CD4-positive, CD25-positive, alpha-beta regulatory T cell (primary cell): ENCODE measurements at regions not wholly inside any gene's neighbourhood (a gene's known extent, or its start where the extent isn't known, plus 50 kb on each side); places are given as distances from the start of the nearest gene placed in this dataset.
A peak's percentile ranks its signal among the peaks of the same experiment; 100 is the strongest.
"Not testable (repeated sequence)": the region's sequence is repeated elsewhere in the genome, so short reads cannot be mapped to it uniquely, and the experiment has no call there.

ENCODE experiments used
- ATAC-seq, 2 donors: fragments of 150-1000 bp; cut with Tn5 transposase; one replicate each; pipeline ENCODE4 v1.10.0; 2021; ENCODE audit warnings: low read depth in 2 of 2, moderate number of reproducible peaks in 2 of 2, moderate library complexity in 1 of 2
- DNase-seq, 3 donors: peaks; one replicate each; pipeline versions ENCODE4 v3.0.0 to v3.0.0-alpha.2; 2012 to 2022; ENCODE audit warnings: mixed read lengths in 1 of 3
- H3K27ac ChIP-seq: one replicate; pipeline ENCODE4 v1.7.0; 2013; ENCODE audit warnings: mild to moderate bottlenecking, low read length; ENCODE audit not compliant: insufficient read depth, poor library complexity, severe bottlenecking
- H3K27me3 ChIP-seq: one replicate; pipeline ENCODE4 v1.7.0; 2013; ENCODE audit warnings: low read length; ENCODE audit not compliant: control insufficient read depth, insufficient read depth
- H3K36me3 ChIP-seq: one replicate; pipeline ENCODE4 v1.7.0; 2013; ENCODE audit warnings: mild to moderate bottlenecking, low read length, moderate library complexity; ENCODE audit not compliant: control insufficient read depth, insufficient read depth
- H3K4me1 ChIP-seq: 2 replicates; pipeline ENCODE4 v1.7.0; 2013; ENCODE audit warnings: mild to moderate bottlenecking, low read length; ENCODE audit not compliant: insufficient read depth, control insufficient read depth, poor library complexity, severe bottlenecking
- H3K4me3 ChIP-seq: one replicate; pipeline ENCODE4 v1.7.0; 2013; ENCODE audit warnings: low read depth, mild to moderate bottlenecking, low read length, moderate library complexity
- H3K9me3 ChIP-seq, 2 experiments: 1 replicate in 1 of 2; 2 replicates in 1 of 2; pipeline ENCODE4 v1.7.0; 2013; ENCODE audit warnings: low read length in 2 of 2, mild to moderate bottlenecking in 1 of 2, moderate library complexity in 1 of 2; ENCODE audit not compliant: control insufficient read depth in 2 of 2
- H3K27ac Mint-ChIP-seq, 3 donors: one replicate each; pipeline ENCODE4 v1.8.0; 2020 to 2022; ENCODE audit warnings: mild to moderate bottlenecking in 3 of 3, mixed read lengths in 3 of 3, moderate library complexity in 2 of 3
- H3K27me3 Mint-ChIP-seq: one replicate; pipeline ENCODE4 v1.8.0; 2022; ENCODE audit warnings: mild to moderate bottlenecking, mixed read lengths
- H3K36me3 Mint-ChIP-seq: one replicate; pipeline ENCODE4 v1.8.0; 2020; ENCODE audit warnings: mixed read lengths
- H3K4me1 Mint-ChIP-seq, 4 donors: one replicate each; pipeline ENCODE4 v1.8.0; 2020 to 2022; ENCODE audit warnings: mixed read lengths in 4 of 4, mild to moderate bottlenecking in 1 of 4
- H3K4me3 Mint-ChIP-seq, 4 donors: one replicate each; pipeline ENCODE4 v1.8.0; 2020 to 2022; ENCODE audit warnings: mild to moderate bottlenecking in 4 of 4, mixed read lengths in 4 of 4, moderate library complexity in 3 of 4
- H3K9me3 Mint-ChIP-seq, 7 donors: one replicate each; pipeline ENCODE4 v1.8.0; 2020 to 2022; ENCODE audit warnings: mixed read lengths in 7 of 7, mild to moderate bottlenecking in 3 of 7, moderate library complexity in 2 of 7

- H3K4me3 Mint-ChIP-seq: no peak overlapping the region
- DNase-seq (no peak), ATAC-seq (no peak)
- H3K9me3 Mint-ChIP-seq: peaks cover 0 to 3% (median 0%) of the 10 kb centered on the region in 7 donors
- H3K27ac Mint-ChIP-seq: no peak overlapping the region
- no peaks in the 10 kb centered on the region for H3K27me3 ChIP-seq
- H3K36me3 Mint-ChIP-seq: no peaks in the 10 kb centered on the region
- H3K36me3 ChIP-seq: no peaks in the 10 kb centered on the region
- peaks cover 0 to 1% (median 0%) of the 10 kb centered on the region in 4 donors for H3K4me1 Mint-ChIP-seq
- no peaks in the 10 kb centered on the region for H3K4me1 ChIP-seq
- H3K27ac ChIP-seq: no peak overlapping the region
- H3K9me3 ChIP-seq: no peaks in the 10 kb centered on the region
- no peaks in the 10 kb centered on the region for H3K27me3 Mint-ChIP-seq
- H3K4me3 ChIP-seq: no peak overlapping the region
These were observed 97.4 kb downstream of the EMB start for GRCh38 chr5:50343715-50344114.

DNA sequence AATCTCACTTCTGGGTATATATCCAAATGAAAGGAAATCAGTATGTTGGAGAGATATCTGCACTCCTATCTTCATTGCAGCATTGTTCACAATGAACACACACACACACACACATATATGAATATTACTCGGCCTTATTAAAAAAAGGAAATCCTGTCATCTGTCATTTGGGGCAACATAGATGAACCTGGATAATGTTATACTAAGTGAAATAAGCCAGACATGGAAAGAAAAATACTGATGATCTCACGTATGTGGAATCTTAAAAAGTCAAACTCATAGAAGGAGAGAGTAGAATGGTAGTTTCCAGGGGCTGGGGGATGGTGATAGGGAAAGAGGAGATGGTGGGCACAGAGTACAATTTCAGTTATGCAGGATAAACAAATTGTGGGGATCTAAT, 100.3 kb downstream of the EMB start:
- no peaks in the 10 kb centered on the region for H3K4me1 ChIP-seq
- H3K27ac ChIP-seq: no peak overlapping the region
- H3K27me3 ChIP-seq: no peaks in the 10 kb centered on the region
- no peak overlapping the region for H3K4me3 Mint-ChIP-seq
- no peak overlapping the region for H3K27ac Mint-ChIP-seq
- DNase-seq: no peak
- H3K4me3 ChIP-seq: no peak overlapping the region
- no peaks in the 10 kb centered on the region for H3K9me3 ChIP-seq
- H3K9me3 Mint-ChIP-seq: no peaks in the 10 kb centered on the region
- ATAC-seq: no peak
- H3K4me1 Mint-ChIP-seq: peaks cover 0 to 1% (median 0%) of the 10 kb centered on the region in 4 donors
- H3K27me3 Mint-ChIP-seq: no peaks in the 10 kb centered on the region
- H3K36me3 Mint-ChIP-seq: no peaks in the 10 kb centered on the region
- H3K36me3 ChIP-seq: no peaks in the 10 kb centered on the region

DNA sequence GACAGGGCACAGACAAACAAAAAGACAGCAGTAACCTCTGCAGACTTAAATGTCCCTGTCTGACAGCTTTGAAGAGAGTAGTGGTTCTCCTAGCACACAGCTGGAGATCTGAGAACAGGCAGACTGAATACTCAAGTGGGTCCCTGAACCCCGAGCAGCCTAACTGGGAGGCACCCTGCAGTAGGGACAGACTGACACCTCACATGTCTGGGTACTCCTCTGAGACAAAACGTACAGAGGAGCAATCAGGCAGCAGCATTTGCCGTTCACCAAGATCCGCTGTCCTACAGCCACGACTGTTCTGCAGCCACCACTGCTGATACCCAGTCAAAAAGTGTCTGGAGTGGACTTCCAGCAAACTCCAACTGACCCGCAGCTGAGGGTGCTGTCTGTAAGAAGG, 110.5 kb downstream of the EMB start:
- H3K27ac Mint-ChIP-seq, H3K9me3 ChIP-seq, H3K9me3 Mint-ChIP-seq, H3K27me3 ChIP-seq, DNase-seq, H3K27me3 Mint-ChIP-seq, H3K4me3 Mint-ChIP-seq, H3K27ac ChIP-seq, H3K4me1 ChIP-seq, H3K36me3 Mint-ChIP-seq, H3K4me3 ChIP-seq, ATAC-seq, H3K36me3 ChIP-seq: not testable (repeated sequence)
- H3K4me1 Mint-ChIP-seq: peaks cover 7 to 18% (median 13%) of the 10 kb centered on the region in 4 donors

DNA sequence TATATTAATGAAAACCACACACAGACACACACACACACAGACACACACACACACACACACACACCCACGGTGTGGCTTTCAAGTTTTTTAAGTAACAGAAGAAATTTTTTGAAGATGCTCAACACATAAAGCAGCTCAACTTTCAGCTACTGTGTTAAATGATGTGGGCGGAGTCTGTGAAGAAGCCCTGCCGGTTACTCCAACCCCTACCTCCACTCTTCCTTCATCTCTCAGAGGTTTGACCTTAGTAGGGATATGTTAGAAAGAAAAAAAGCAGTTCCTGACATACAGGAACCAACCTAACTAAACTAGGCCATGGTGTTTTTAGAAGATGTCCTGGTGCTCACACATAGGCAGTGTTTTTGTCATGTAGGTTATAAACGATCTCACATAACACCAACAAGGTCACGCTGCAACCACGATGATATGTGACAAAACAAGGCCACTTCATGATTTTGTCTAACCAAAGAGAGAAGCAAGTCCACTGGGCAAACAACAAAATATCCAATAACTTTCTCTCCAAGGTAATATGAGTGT, 112.8 kb downstream of the EMB start:
- no peaks in the 10 kb centered on the region for H3K36me3 ChIP-seq
- Mint-ChIP-seq H3K27me3 (no peaks in the 10 kb centered on the region), H3K4me1 (peaks cover 7 to 18% (median 13%) of the 10 kb centered on the region in 4 donors), H3K36me3 (peaks cover 7% of the 10 kb centered on the region), H3K27ac (peak overlapping the region in 2 of 3 donors; percentile 1 to 21), H3K9me3 (peaks cover 0 to 8% (median 2%) of the 10 kb centered on the region in 7 donors), H3K4me3 (peak overlapping the region in 2 of 4 donors; percentile 11 to 39)
- DNase-seq (peak in 1 of 3 donors; percentile 4), ATAC-seq (no peak)
- peak overlapping the region; percentile 9 for H3K4me3 ChIP-seq
- H3K4me1 ChIP-seq: peaks cover 8% of the 10 kb centered on the region
- H3K27me3 ChIP-seq: no peaks in the 10 kb centered on the region
- no peaks in the 10 kb centered on the region for H3K9me3 ChIP-seq
- H3K27ac ChIP-seq: no peak overlapping the region

DNA sequence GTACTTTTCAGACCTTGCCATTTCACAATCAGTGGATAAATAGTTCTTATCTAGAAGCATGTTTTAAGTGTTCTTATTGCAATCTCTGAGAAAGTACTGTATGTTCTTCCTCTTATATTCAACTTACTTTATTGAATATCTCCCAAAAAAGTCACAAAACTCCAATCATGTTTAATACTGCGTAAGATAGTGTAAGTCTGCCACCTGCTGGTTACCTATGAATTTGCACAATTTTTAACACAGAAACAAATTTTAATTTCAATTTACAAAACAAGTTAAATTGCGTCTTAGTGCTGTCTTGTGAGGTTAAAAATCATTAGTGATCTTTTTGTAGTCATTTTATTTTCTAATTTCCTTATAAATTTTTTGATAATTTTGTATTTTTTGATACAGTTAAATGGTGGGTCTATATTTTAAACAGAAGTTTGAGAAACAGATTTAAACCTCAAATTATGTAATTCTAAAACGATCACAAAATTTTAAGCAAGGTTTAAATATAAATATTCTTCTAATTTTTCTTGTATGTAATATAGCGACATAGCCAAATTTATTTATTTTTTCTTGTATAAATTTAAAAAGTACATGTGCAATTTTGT, 115.8 kb downstream of the EMB start:
- Mint-ChIP-seq H3K36me3 (no peaks in the 10 kb centered on the region), H3K9me3 (peaks cover 0 to 1% (median 0%) of the 10 kb centered on the region in 7 donors), H3K4me3 (no peak overlapping the region), H3K4me1 (peaks cover 7 to 13% (median 11%) of the 10 kb centered on the region in 4 donors), H3K27me3 (no peaks in the 10 kb centered on the region), H3K27ac (no peak overlapping the region)
- no peak for ATAC-seq
- H3K27ac ChIP-seq: no peak overlapping the region
- no peaks in the 10 kb centered on the region for H3K27me3 ChIP-seq
- no peaks in the 10 kb centered on the region for H3K9me3 ChIP-seq
- DNase-seq: peak in 2 of 3 donors; percentile 32 to 46
- H3K4me3 ChIP-seq: no peak overlapping the region
- H3K36me3 ChIP-seq: no peaks in the 10 kb centered on the region
- H3K4me1 ChIP-seq: peaks cover 8% of the 10 kb centered on the region

DNA sequence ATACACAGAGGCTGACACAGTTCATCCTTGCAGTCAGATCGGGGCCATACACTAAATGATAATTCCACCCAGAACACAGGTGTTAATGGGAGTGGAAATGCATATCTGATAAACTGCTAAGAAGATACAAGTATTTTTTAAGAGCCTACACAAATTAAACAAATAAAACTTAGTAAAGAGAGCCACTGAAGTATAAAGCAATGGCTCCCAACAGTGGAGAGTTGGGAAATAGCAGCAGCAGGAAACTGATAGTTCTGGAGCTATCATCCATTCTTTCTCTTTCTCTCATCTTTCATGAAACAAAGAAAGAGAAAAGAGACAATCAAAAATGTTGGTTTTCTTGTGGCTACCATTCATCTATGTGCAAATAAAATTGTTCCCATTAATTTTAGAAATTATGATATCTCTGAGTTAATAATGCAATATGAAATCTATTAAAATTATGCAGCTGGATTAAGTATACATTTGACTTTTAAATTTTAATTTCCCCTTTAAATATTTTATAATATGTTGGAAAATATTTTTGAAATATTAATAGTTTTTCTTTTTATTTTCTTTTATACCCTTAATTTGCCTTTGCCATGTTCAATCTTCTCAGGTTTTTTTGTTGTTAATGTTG, 120.8 kb downstream of the EMB start:
- H3K4me1 ChIP-seq: no peaks in the 10 kb centered on the region
- Mint-ChIP-seq H3K4me3 (no peak overlapping the region), H3K27ac (no peak overlapping the region), H3K27me3 (no peaks in the 10 kb centered on the region), H3K36me3 (no peaks in the 10 kb centered on the region), H3K9me3 (no peaks in the 10 kb centered on the region), H3K4me1 (peaks cover 0 to 2% (median 0%) of the 10 kb centered on the region in 4 donors)
- H3K27me3 ChIP-seq: no peaks in the 10 kb centered on the region
- H3K27ac ChIP-seq: no peak overlapping the region
- ATAC-seq (no peak), DNase-seq (no peak)
- H3K4me3 ChIP-seq: no peak overlapping the region
- H3K9me3 ChIP-seq: no peaks in the 10 kb centered on the region
- H3K36me3 ChIP-seq: no peaks in the 10 kb centered on the region

DNA sequence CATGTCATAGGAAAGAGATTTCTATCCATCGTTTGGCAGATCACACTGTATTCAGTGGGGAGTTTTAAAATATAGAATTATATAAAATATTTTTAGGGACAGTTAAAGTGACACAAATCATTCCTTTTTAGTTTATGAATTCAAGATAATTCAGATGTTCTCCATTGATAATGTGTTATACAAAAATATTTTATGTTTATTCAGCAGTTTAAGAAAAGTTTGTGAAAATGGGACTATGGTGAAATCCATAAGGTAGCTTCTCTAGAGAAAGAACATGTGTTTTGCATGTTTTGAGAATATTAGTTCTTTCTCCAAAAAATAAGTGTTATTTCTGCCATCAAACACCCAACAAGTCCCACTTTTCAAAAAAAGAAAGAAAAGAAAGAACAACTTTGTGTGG, 122.9 kb downstream of the EMB start:
- H3K4me1 Mint-ChIP-seq: peaks cover 0 to 2% (median 0%) of the 10 kb centered on the region in 4 donors
- Histone ChIP-seq H3K27me3 (no peaks in the 10 kb centered on the region), H3K36me3 (no peaks in the 10 kb centered on the region), H3K4me3 (no peak overlapping the region), H3K4me1 (no peaks in the 10 kb centered on the region), H3K27ac (no peak overlapping the region), H3K9me3 (no peaks in the 10 kb centered on the region)
- ATAC-seq (no peak), DNase-seq (no peak)
- no peaks in the 10 kb centered on the region for H3K27me3 Mint-ChIP-seq
- H3K9me3 Mint-ChIP-seq: no peaks in the 10 kb centered on the region
- H3K27ac Mint-ChIP-seq: no peak overlapping the region
- H3K4me3 Mint-ChIP-seq: no peak overlapping the region
- H3K36me3 Mint-ChIP-seq: no peaks in the 10 kb centered on the region

DNA sequence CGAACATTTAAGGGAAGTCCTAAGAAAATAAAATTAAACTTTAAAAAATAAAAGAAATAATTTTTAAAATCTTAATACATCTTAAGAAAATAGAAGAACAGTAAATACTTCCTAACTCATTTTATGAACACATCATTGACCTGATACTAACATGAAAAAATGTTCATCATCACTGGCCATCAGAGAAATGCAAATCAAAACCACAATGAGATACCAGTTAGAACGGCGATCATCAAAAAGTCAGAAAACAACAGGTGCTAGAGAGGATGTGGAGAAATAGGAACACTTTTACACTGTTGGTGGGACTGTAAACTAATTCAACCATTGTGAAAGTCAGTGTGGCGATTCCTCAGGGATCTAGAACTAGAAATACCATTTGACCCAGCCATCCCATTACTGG, 134.6 kb downstream of the EMB start:
- ATAC-seq, H3K27ac ChIP-seq, H3K4me3 Mint-ChIP-seq, H3K36me3 Mint-ChIP-seq, H3K9me3 ChIP-seq, DNase-seq, H3K27me3 ChIP-seq, H3K27ac Mint-ChIP-seq, H3K36me3 ChIP-seq, H3K27me3 Mint-ChIP-seq, H3K4me1 ChIP-seq, H3K4me1 Mint-ChIP-seq, H3K4me3 ChIP-seq: not testable (repeated sequence)
- H3K9me3 Mint-ChIP-seq: peaks cover 0 to 14% (median 2%) of the 10 kb centered on the region in 7 donors
